ENCODE measurements at regions not wholly inside any gene's neighbourhood (a gene's known extent, or its start where the extent isn't known, plus 50 kb on each side); places are given as distances from the start of the nearest gene placed in this dataset.
A peak's percentile ranks its signal among the peaks of the same experiment; 100 is the strongest.

GRCh38 chr12:24113701-24114100, 164.2 kb upstream of the SOX5 start:
- TF ChIP-seq CTCF (IDR thresholded peaks at IDR 0.05; ENCODE audit: low read depth, low read length): no peak

GRCh38 chr12:24111616-24112015, 162.1 kb upstream of the SOX5 start:
- no peak overlapping the region for H3K4me3 ChIP-seq (ENCODE audit: low read depth, low read length)
- TF ChIP-seq CTCF (IDR thresholded peaks at IDR 0.05; ENCODE audit: low read depth, low read length): no peak

More at GRCh38 chr12:24113701-24114100, 164.2 kb upstream of the SOX5 start:
- no peak overlapping the region for H3K4me3 ChIP-seq (ENCODE audit: low read depth, low read length)

GRCh38 chr12:24111086-24111485, 161.6 kb upstream of the SOX5 start:
- TF ChIP-seq CTCF (IDR thresholded peaks at IDR 0.05; ENCODE audit: low read depth, low read length): no peak

GRCh38 chr12:24109381-24110039, 160.0 kb upstream of the SOX5 start:
- H3K4me3 ChIP-seq (ENCODE audit: low read depth, low read length): no peak overlapping the region

More at GRCh38 chr12:24111086-24111485, 161.6 kb upstream of the SOX5 start:
- no peak overlapping the region for H3K4me3 ChIP-seq (ENCODE audit: low read depth, low read length)

GRCh38 chr12:24102676-24103075, 153.2 kb upstream of the SOX5 start:
- TF ChIP-seq CTCF (IDR thresholded peaks at IDR 0.05; ENCODE audit: low read depth, low read length): no peak
- H3K4me3 ChIP-seq (ENCODE audit: low read depth, low read length): no peak overlapping the region

More at GRCh38 chr12:24109381-24110039, 160.0 kb upstream of the SOX5 start:
- peak; percentile 27; the same call in 1 of the 2 replicates for TF ChIP-seq CTCF (IDR thresholded peaks at IDR 0.05; ENCODE audit: low read depth, low read length)

- TF ChIP-seq CTCF (IDR thresholded peaks at IDR 0.05; ENCODE audit: low read depth, low read length): no peak
- H3K4me3 ChIP-seq (ENCODE audit: low read depth, low read length): no peak overlapping the region
Measured at GRCh38 chr12:24099576-24099975, 150.1 kb upstream of the SOX5 start.

- no peak overlapping the region for H3K4me3 ChIP-seq (ENCODE audit: low read depth, low read length)
- TF ChIP-seq CTCF (IDR thresholded peaks at IDR 0.05; ENCODE audit: low read depth, low read length): no peak
Measured at GRCh38 chr12:24095245-24095644, 145.8 kb upstream of the SOX5 start.
